ENCODE measurements at regions not wholly inside any gene's neighbourhood (a gene's known extent, or its start where the extent isn't known, plus 50 kb on each side); places are given as distances from the start of the nearest gene placed in this dataset.

DNA sequence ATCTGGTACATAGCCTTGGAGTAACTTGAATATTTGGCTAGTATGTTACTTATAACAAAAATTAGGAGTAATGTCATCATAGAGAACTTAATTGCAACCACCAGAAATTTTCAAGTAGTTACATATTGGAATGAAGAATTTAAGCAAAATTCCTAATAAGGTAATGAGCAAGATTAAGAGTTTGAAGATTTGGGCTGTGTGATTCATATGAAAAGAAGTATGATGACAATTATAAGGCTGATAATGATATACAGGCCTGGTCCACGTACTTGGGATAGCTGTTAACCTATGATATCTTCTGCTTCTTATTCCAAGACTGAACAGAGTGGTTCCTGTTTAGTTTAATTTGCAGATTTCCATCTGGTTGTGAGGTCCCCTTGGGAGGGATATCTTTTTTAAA, 463.9 kb downstream of the RAPGEF2 start:
- TF ChIP-seq ZNF302 (CRISPR knock-in tag; IDR thresholded peaks at IDR 0.05) (no peak), MAZ (IDR thresholded peaks at IDR 0.05; ENCODE audit: borderline replicate concordance, low read depth, low read length) (no peak)
- TF ChIP-seq, protein P1, sequence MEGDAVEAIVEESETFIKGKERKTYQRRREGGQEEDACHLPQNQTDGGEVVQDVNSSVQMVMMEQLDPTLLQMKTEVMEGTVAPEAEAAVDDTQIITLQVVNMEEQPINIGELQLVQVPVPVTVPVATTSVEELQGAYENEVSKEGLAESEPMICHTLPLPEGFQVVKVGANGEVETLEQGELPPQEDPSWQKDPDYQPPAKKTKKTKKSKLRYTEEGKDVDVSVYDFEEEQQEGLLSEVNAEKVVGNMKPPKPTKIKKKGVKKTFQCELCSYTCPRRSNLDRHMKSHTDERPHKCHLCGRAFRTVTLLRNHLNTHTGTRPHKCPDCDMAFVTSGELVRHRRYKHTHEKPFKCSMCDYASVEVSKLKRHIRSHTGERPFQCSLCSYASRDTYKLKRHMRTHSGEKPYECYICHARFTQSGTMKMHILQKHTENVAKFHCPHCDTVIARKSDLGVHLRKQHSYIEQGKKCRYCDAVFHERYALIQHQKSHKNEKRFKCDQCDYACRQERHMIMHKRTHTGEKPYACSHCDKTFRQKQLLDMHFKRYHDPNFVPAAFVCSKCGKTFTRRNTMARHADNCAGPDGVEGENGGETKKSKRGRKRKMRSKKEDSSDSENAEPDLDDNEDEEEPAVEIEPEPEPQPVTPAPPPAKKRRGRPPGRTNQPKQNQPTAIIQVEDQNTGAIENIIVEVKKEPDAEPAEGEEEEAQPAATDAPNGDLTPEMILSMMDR (IDR thresholded peaks at IDR 0.05): no peak
- no peak overlapping the region for H3K4me2 ChIP-seq
- ATAC-seq: no peak
- POLR2A ChIA-PET: no interaction called here
- H3K9me3 ChIP-seq: no peaks in the 10 kb centered on the region
- no peak overlapping the region for H3K27ac ChIP-seq
- no peak for DNase-seq (ENCODE audit: low read depth in 1 of 2, low spot score in 1 of 2)
- no peak overlapping the region for H3K4me3 ChIP-seq
- no peaks in the 10 kb centered on the region for H3K4me1 ChIP-seq
- WGBS (ENCODE audit: missing lambda C conversion rate): 0% methylated on average over 1 of the region's 1 CpG
- FAIRE-seq: no peak
- CTCF ChIA-PET: no interaction called here

DNA sequence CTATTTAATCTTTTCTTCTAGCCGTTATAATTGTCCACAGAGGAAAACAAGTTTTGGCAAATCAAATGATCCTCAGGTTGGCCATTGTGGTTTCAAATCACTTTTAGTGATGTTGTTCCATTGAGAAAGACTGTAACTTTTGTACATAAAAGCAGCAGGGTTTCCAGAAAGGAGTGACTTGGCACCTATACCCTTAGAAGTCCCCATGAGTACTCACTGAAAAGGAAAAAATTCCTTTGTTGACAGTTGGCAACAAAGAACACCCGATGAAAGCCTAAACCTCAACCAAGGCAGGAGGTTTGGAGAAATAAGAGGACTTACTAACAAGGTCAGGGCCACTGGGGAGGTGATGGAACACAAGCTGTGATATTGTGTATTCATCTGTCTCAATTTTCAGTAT, 474.4 kb downstream of the RAPGEF2 start:
- ChIA-PET CTCF (no interaction called here), POLR2A (no interaction called here)
- Histone ChIP-seq H3K4me2 (no peak overlapping the region), H3K4me1 (no peaks in the 10 kb centered on the region), H3K9me3 (no peaks in the 10 kb centered on the region), H3K27ac (no peak overlapping the region), H3K4me3 (no peak overlapping the region)
- no peak for FAIRE-seq
- ATAC-seq: no peak
- TF ChIP-seq KDM1A (IDR thresholded peaks at IDR 0.05; ENCODE audit: low read depth) (no peak), FOSL2 (IDR thresholded peaks at IDR 0.05) (no peak), FOSL2 (CRISPR knock-in tag; IDR thresholded peaks at IDR 0.05) (no peak), TFCP2L1 (CRISPR knock-in tag; IDR thresholded peaks at IDR 0.05) (no peak), NR3C1 (IDR thresholded peaks at IDR 0.05) (no peak), RAD21 (conservative IDR thresholded peaks at IDR 0.05 in 1 of 2, IDR thresholded peaks at IDR 0.05 in 1 of 2) (no peak)
- TF ChIP-seq, protein P2, sequence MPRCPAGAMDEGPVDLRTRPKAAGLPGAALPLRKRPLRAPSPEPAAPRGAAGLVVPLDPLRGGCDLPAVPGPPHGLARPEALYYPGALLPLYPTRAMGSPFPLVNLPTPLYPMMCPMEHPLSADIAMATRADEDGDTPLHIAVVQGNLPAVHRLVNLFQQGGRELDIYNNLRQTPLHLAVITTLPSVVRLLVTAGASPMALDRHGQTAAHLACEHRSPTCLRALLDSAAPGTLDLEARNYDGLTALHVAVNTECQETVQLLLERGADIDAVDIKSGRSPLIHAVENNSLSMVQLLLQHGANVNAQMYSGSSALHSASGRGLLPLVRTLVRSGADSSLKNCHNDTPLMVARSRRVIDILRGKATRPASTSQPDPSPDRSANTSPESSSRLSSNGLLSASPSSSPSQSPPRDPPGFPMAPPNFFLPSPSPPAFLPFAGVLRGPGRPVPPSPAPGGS (IDR thresholded peaks at IDR 0.05): no peak
- TF ChIP-seq, protein P3, sequence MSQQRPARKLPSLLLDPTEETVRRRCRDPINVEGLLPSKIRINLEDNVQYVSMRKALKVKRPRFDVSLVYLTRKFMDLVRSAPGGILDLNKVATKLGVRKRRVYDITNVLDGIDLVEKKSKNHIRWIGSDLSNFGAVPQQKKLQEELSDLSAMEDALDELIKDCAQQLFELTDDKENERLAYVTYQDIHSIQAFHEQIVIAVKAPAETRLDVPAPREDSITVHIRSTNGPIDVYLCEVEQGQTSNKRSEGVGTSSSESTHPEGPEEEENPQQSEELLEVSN (IDR thresholded peaks at IDR 0.05; ENCODE audit: borderline replicate concordance, low read depth): no peak
- TF ChIP-seq, protein P4, sequence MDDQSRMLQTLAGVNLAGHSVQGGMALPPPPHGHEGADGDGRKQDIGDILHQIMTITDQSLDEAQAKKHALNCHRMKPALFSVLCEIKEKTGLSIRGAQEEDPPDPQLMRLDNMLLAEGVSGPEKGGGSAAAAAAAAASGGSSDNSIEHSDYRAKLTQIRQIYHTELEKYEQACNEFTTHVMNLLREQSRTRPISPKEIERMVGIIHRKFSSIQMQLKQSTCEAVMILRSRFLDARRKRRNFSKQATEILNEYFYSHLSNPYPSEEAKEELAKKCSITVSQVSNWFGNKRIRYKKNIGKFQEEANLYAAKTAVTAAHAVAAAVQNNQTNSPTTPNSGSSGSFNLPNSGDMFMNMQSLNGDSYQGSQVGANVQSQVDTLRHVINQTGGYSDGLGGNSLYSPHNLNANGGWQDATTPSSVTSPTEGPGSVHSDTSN (IDR thresholded peaks at IDR 0.05): no peak
- TF ChIP-seq, protein P5, sequence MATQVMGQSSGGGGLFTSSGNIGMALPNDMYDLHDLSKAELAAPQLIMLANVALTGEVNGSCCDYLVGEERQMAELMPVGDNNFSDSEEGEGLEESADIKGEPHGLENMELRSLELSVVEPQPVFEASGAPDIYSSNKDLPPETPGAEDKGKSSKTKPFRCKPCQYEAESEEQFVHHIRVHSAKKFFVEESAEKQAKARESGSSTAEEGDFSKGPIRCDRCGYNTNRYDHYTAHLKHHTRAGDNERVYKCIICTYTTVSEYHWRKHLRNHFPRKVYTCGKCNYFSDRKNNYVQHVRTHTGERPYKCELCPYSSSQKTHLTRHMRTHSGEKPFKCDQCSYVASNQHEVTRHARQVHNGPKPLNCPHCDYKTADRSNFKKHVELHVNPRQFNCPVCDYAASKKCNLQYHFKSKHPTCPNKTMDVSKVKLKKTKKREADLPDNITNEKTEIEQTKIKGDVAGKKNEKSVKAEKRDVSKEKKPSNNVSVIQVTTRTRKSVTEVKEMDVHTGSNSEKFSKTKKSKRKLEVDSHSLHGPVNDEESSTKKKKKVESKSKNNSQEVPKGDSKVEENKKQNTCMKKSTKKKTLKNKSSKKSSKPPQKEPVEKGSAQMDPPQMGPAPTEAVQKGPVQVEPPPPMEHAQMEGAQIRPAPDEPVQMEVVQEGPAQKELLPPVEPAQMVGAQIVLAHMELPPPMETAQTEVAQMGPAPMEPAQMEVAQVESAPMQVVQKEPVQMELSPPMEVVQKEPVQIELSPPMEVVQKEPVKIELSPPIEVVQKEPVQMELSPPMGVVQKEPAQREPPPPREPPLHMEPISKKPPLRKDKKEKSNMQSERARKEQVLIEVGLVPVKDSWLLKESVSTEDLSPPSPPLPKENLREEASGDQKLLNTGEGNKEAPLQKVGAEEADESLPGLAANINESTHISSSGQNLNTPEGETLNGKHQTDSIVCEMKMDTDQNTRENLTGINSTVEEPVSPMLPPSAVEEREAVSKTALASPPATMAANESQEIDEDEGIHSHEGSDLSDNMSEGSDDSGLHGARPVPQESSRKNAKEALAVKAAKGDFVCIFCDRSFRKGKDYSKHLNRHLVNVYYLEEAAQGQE (IDR thresholded peaks at IDR 0.05): no peak
- TF ChIP-seq, protein P6, sequence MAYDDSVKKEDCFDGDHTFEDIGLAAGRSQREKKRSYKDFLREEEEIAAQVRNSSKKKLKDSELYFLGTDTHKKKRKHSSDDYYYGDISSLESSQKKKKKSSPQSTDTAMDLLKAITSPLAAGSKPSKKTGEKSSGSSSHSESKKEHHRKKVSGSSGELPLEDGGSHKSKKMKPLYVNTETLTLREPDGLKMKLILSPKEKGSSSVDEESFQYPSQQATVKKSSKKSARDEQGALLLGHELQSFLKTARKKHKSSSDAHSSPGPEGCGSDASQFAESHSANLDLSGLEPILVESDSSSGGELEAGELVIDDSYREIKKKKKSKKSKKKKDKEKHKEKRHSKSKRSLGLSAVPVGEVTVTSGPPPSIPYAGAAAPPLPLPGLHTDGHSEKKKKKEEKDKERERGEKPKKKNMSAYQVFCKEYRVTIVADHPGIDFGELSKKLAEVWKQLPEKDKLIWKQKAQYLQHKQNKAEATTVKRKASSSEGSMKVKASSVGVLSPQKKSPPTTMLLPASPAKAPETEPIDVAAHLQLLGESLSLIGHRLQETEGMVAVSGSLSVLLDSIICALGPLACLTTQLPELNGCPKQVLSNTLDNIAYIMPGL (CRISPR knock-in tag; IDR thresholded peaks at IDR 0.05; ENCODE audit: borderline replicate concordance): no peak
- 0% methylated on average over 2 of the region's 2 CpGs for WGBS (ENCODE audit: missing lambda C conversion rate)
- DNase-seq (ENCODE audit: low read depth in 1 of 2, low spot score in 1 of 2): no peak
